ENCODE measurements at regions not wholly inside any gene's neighbourhood (a gene's known extent, or its start where the extent isn't known, plus 50 kb on each side); places are given as distances from the start of the nearest gene placed in this dataset.

GRCh38 chr4:132565542-132565941 is 583.6 kb upstream of the PCDH10 start:
- TF ChIP-seq, protein P1, sequence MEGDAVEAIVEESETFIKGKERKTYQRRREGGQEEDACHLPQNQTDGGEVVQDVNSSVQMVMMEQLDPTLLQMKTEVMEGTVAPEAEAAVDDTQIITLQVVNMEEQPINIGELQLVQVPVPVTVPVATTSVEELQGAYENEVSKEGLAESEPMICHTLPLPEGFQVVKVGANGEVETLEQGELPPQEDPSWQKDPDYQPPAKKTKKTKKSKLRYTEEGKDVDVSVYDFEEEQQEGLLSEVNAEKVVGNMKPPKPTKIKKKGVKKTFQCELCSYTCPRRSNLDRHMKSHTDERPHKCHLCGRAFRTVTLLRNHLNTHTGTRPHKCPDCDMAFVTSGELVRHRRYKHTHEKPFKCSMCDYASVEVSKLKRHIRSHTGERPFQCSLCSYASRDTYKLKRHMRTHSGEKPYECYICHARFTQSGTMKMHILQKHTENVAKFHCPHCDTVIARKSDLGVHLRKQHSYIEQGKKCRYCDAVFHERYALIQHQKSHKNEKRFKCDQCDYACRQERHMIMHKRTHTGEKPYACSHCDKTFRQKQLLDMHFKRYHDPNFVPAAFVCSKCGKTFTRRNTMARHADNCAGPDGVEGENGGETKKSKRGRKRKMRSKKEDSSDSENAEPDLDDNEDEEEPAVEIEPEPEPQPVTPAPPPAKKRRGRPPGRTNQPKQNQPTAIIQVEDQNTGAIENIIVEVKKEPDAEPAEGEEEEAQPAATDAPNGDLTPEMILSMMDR (IDR thresholded peaks at IDR 0.05; ENCODE audit: poor library complexity, severe bottlenecking) = no peak
- TF ChIP-seq POLR2AphosphoS5 (IDR thresholded peaks at IDR 0.05) (no peak), EP300 (conservative IDR thresholded peaks at IDR 0.05; ENCODE audit: poor library complexity, severe bottlenecking) (no peak), EZH2 (IDR thresholded peaks at IDR 0.05; ENCODE audit: borderline replicate concordance, insufficient read depth, low read length, poor library complexity, severe bottlenecking) (no peak), REST (IDR thresholded peaks at IDR 0.05; ENCODE audit: borderline replicate concordance) (no peak), RAD21 (conservative IDR thresholded peaks at IDR 0.05) (no peak), MXI1 (conservative IDR thresholded peaks at IDR 0.05; ENCODE audit: poor library complexity, severe bottlenecking) (no peak), SMC3 (conservative IDR thresholded peaks at IDR 0.05; ENCODE audit: poor library complexity) (no peak), TAF1 (IDR thresholded peaks at IDR 0.05; ENCODE audit: low read depth) (no peak)
